ENCODE measurements at regions not wholly inside any gene's neighbourhood (a gene's known extent, or its start where the extent isn't known, plus 50 kb on each side); places are given as distances from the start of the nearest gene placed in this dataset.
"Not testable (repeated sequence)": the region's sequence is repeated elsewhere in the genome, so short reads cannot be mapped to it uniquely, and the experiment has no call there.

- no peak for DNase-seq
Measured at GRCh38 chr20:12211361-12211760, 293.7 kb downstream of the BTBD3 start.

DNA sequence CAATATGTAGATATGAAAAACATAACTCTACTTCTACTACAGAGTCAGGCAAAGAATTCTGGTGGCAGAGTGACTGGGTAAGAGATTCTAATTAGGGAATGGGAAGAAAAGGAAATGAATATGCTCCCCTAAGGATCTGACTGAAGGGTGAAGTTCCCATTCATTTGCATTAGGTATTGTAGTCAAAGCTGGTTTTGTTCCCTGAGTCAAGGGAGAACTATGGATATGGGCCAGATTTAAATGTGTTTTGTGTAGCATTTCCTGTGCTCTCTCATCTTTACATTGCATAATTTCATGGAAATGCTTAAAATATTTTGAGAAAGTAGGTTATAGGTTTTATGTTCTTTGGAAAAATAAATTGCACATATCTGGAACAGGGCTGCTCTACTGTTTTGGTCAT, 299.7 kb downstream of the BTBD3 start:
- no peak for DNase-seq

GRCh38 chr20:12219798-12220197, 302.1 kb downstream of the BTBD3 start:
- no peak for DNase-seq

GRCh38 chr20:12223057-12223456, 305.4 kb downstream of the BTBD3 start:
- no peak for DNase-seq

GRCh38 chr20:12225898-12226297, 308.2 kb downstream of the BTBD3 start:
- no peak for DNase-seq

DNA sequence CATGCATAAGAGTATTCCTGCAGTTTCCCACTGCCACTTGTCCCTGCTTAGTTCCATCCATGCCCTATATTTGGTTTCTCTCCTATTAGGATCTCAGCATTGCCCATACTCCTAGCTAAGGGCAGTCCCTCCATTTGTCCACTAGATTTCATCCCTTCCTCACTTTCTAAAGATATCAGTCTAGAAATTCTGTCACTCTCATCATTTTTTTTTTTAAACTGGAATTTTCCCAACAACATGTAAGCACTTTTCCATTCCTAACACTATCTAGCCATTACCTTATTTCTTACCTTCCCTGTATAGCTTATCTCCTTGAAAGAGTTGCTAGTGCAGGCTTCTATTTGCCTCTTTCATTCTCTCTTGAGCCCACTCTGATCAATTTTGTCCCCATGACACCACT, 312.2 kb downstream of the BTBD3 start:
- DNase-seq: no peak

DNA sequence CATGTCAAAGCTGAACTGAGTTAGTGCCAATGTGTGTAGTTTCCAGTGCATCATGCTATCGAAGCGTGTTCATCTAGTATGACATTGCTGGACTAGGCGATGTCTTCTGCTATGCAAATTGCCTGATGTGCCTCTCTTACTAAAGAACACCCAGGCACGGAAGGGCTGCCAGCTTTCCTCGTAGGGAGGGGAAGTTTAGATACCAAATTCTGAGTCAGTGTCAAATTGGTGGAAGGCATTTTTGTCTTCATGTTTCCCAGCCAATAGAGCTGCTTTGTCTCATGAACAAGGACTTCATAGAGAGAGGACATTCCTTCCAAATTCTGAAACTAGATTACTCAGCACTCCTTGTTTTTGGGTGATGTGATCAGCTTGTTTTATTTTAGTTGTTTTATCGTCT, 320.1 kb downstream of the BTBD3 start:
- no peak for DNase-seq

DNA sequence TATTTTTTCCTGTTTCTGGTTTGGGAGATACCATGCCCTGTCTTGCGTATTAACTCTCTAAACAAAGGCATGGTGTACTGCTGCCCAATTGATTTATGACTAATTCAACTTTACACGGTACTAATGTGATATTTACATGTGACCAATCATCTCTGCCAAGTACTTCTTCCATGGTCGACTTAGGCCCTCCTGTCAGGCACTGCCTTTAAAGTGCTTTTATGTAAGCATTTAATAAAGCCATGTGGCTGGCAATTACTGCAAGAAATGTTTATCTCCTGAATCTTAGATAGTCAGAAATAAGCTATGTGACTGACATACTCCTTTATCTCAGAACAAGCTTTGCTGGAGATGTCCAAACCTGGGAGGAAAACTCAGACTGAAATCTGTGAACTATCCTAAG, 323.4 kb downstream of the BTBD3 start:
- no peak for DNase-seq

DNA sequence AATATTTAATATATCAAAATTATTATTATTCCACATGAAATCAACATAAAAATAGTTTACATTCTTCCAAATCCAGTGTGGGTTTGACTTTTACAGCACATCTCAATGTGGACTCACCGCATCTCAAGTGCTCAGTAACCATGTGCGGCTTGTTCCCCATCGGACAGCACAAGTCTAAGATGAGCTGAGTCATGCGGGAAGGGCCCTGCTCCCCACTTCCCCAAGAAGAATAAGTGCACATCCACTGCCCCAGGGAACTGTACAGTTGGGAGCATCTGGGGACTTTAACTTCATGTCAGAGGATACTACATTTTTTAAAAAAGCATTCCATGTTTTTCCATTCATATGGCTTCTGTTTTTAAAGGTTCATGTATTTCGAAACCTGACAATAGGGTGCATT, 325.6 kb downstream of the BTBD3 start:
- no peak for DNase-seq

- DNase-seq: no peak
Measured at GRCh38 chr20:12248481-12248880, 330.8 kb downstream of the BTBD3 start.

GRCh38 chr20:12250661-12251060, 333.0 kb downstream of the BTBD3 start:
- DNase-seq: not testable (repeated sequence)

GRCh38 chr20:12252793-12253192, 335.1 kb downstream of the BTBD3 start:
- no peak for DNase-seq

DNA sequence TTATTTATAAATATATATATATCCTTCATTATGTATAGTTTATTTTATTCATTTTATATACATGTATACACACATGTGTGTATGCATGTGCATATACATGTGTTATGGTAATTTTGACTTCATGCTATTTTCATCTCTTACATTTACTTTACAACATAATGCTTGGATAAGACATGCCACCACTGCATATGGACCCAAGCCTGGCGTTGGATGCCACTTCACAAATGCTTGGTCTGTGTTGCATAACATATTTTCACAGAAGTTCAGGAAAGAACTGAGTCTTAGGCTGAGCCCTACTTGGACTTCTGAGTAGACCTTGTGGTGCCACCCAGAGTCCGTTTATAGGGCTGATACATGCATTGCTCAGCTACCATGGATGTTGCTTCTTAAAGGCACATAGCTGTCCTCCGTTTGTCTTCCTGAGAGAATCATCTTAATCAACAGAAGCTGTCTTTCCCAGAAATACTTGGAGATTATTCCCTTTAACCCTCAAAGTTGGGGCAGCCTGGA, 337.8 kb downstream of the BTBD3 start:
- DNase-seq: no peak

GRCh38 chr20:12256806-12257205, 339.1 kb downstream of the BTBD3 start:
- no peak for DNase-seq

DNA sequence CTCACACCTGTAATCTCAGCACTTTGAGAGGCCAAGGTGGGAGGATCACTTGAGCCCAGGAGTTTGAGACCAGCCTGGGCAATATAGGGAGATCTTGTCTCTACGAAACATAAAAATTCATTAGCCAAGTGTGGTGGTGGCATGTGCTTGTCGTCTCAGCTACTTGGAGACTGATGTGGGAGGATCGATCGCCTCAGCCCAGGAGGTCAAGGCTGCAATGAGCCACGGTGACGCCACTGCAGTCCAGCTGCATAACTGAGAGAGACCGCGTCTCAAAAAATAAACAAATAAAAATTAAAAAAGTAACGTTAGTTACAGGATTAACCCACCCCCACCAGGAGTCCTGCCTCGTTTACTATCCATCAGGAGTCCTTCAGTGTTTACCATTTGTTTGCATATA, 345.1 kb downstream of the BTBD3 start:
- DNase-seq: no peak

DNA sequence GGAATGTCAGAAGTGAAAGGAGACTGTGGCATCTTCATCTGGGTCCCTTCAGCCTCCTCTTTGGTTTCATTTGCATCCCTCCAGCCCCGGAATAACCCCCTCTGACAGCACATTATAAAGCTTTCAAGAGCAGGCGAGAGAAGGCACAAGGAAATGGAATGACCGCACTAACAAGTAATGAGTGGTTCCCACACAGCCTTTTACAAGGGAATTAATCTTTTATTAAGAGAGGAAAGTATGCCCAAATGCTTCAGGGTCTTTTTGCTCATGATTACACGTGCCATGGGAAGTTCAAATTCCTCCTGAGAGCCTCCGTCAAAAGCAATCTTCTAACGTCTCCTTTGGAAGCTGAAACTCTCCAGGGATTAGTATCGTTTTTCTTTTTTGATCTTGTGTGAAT, 347.0 kb downstream of the BTBD3 start:
- DNase-seq: no peak

GRCh38 chr20:12265662-12266061, 348.0 kb downstream of the BTBD3 start:
- DNase-seq: no peak

- no peak for DNase-seq
Measured at GRCh38 chr20:12269579-12269978, 351.9 kb downstream of the BTBD3 start.

DNA sequence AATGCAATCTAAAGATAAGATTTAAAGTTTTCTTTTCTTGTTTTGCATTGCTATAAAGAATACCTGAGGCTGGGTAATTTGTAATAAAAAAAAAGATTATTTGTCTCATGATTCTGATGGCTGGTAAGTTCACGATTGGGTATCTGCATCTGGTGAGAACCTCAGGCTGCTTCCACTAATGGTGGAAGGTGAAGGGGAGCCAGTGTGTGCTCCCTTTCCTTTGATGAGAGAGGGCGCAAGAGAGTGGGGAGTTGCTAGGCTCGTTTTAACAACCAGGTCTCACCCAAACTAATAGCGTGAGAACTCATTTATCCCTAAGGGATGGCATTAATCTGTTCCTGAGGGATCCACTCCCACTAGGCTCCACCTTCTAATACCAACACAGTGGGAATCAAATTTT, 353.2 kb downstream of the BTBD3 start:
- DNase-seq: no peak

DNA sequence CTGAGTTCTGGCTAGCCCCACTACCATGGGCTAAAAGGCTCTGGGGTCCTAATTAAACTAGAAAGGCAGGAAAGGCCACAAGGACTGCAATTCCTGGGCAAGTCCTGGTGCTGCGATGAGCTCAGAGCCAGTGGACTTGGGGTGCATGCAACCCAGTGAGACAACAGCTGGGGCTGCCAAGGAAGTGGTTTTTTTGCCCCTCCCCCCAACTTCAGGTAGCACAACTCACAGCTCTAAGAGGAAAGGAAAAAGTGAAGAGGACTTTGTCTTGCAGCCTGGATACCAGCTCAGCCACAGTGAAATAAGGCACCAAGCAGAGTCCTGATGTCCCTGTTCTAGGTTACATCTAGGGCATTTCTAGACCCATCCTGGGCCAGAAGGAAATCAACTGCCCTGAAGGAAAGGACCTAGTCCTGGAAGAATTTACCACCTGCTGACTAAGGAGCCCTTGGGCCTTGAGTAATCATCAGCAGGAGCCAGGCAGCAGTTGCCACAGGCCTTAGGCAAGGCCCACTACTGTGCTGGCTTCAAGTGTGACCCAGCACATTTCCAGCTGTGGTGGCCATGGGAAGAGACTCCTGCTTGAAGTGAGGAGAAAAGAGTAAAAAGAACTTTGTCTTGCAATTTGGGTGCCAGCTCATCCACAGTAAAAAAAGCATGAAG, 358.4 kb downstream of the BTBD3 start:
- DNase-seq: no peak

DNA sequence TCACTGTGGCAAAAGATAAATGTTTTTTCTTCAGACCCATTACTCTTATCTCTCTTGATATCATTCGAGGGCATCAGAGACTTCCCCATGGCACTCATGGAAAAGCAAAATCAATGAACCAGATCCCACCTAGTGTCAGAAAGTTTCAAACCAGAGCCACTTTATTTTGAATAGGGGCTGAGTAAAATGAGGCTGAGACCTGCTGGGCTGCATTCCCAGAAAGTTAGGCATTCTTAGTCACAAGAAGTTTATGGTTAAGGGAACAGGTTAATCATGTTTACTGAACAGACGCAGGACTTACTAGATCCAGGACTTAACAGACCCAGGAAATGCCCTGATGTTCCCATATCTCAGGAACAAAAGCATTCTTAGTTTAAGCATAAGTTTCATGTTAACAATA, 369.9 kb downstream of the BTBD3 start:
- DNase-seq: no peak

- no peak for DNase-seq
Measured at GRCh38 chr20:12289465-12289864, 371.8 kb downstream of the BTBD3 start.

DNA sequence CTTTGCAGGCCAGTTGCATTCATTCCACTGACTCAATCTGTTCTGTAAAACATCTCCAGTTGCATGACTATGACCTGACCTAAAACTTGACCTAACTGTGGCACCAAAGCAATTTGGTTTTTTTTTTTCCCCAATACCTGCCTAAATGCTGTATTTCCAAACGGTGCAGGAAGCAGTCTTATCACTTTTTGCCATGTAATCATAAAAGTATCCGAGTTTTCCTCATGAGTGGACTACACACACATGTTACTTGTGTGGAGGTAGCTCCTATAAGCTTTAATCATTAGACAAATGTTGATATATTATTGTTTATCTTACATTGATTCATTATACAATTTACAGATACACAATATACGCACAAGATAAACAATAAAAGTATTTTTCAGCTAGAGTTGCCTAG, 373.7 kb downstream of the BTBD3 start:
- no peak for DNase-seq

DNA sequence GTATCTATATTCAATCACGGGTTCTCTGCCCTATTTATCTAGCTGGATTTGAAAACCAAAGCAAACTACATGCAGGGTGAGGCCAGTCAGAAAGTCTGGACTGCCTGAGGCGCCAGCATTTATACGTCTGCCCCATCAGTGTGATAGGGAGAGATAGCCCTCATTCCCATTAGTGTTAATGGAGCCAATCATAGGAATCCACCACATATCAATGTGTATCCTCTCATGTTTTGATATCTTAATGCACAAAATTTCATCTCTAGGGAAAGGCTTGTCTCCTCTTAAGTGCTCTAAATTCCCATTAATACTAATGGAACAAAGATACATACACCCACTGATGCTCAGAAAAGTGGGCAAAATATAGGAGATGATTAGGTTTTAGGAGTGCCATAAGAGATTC, 376.2 kb downstream of the BTBD3 start:
- no peak for DNase-seq

DNA sequence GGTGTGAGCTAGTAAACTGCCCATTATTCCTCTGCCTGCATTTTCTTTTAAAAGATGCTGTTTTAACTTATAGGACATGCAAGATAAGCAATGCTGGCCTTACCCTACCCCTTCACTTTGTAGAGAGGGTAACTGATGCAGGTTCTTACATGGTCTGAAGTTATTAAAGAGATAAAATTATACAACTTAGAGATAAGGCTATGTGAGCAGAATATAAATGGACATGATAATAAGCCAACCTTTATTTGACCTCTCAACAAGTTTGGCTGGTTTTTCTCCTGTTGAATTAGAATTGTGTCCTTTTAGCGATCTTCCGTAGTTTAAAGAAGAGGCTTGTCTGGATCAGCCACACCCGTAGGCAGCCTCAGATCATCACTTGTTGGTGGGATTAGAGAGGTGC, 377.0 kb downstream of the BTBD3 start:
- no peak for DNase-seq
